PFSK-1 (cell line): ENCODE measurements at regions not wholly inside any gene's neighbourhood (a gene's known extent, or its start where the extent isn't known, plus 50 kb on each side); places are given as distances from the start of the nearest gene placed in this dataset.

Experiments used
- REST ChIP-seq, 2 experiments: IDR thresholded peaks; 2 replicates each; pipeline versions ENCODE4 v1.6.1 to v1.8.0; 2011 to 2012; ENCODE audit warnings: low read depth in 2 of 2, low read length in 2 of 2, control low read depth in 1 of 2, inconsistent platforms in 1 of 2, mild to moderate bottlenecking in 1 of 2, moderate library complexity in 1 of 2; ENCODE audit not compliant: insufficient read depth in 1 of 2
- TAF1 ChIP-seq: IDR thresholded peaks from 2 replicates; pipeline ENCODE4 v1.6.1; 2012; ENCODE audit warnings: low read length, control low read depth, borderline replicate concordance; ENCODE audit not compliant: insufficient read depth

GRCh38 chr16:73219176-73219575 lies 171.2 kb upstream of the ZFHX3 start:
- TF ChIP-seq REST (IDR thresholded peaks at IDR 0.05; ENCODE audit: insufficient read depth in 1 of 2, low read depth in 2 of 2, low read length in 2 of 2) (no peak), TAF1 (no peak)
